Astrocyte of the spinal cord (primary cell): ENCODE measurements at regions not wholly inside any gene's neighbourhood (a gene's known extent, or its start where the extent isn't known, plus 50 kb on each side); places are given as distances from the start of the nearest gene placed in this dataset.
A peak's percentile ranks its signal among the peaks of the same experiment; 100 is the strongest.

Source experiments
- DNase-seq: peaks from one replicate; pipeline ENCODE4 v3.0.0; 2011; ENCODE audit warnings: low read depth, low spot score
- H3K4me3 ChIP-seq: 2 replicates; pipeline ENCODE4 v1.5.1; 2011; ENCODE audit warnings: low read depth, mild to moderate bottlenecking, low read length, moderate library complexity
- in situ Hi-C: cut with HindIII; loops from 2 replicates; pipeline ENCODE4 v1.10.0; 2017; ENCODE audit warnings: low sequenced_read_pairs
- TF ChIP-seq, protein P1 (sequence below): IDR thresholded peaks from 2 replicates; pipeline ENCODE4 v1.5.1; 2012; ENCODE audit warnings: low read depth, mild to moderate bottlenecking, low read length, inconsistent platforms

DNA sequence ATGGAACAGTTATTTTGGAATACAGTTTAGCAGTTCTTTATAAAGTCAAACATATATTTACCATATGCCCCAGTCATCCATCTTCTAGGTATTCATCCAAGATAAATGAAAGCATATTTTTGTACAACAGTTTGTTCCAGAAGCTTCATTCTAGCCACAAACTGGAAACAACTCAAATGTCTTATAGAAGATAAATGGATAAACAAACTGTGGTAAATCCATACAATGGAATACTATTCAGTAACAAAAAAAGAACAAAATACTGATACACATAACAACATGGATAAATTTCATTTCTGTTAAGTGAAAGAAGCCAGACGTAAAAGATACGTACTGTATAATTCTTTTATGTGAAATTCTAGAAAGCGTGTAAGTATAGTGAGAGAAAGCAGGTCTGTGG, 167.0 kb upstream of the AHI1 start:
- no peak overlapping the region for H3K4me3 ChIP-seq
- in situ Hi-C loops: no loop called here
- no peak for DNase-seq
- TF ChIP-seq, protein P1, sequence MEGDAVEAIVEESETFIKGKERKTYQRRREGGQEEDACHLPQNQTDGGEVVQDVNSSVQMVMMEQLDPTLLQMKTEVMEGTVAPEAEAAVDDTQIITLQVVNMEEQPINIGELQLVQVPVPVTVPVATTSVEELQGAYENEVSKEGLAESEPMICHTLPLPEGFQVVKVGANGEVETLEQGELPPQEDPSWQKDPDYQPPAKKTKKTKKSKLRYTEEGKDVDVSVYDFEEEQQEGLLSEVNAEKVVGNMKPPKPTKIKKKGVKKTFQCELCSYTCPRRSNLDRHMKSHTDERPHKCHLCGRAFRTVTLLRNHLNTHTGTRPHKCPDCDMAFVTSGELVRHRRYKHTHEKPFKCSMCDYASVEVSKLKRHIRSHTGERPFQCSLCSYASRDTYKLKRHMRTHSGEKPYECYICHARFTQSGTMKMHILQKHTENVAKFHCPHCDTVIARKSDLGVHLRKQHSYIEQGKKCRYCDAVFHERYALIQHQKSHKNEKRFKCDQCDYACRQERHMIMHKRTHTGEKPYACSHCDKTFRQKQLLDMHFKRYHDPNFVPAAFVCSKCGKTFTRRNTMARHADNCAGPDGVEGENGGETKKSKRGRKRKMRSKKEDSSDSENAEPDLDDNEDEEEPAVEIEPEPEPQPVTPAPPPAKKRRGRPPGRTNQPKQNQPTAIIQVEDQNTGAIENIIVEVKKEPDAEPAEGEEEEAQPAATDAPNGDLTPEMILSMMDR: no peak

DNA sequence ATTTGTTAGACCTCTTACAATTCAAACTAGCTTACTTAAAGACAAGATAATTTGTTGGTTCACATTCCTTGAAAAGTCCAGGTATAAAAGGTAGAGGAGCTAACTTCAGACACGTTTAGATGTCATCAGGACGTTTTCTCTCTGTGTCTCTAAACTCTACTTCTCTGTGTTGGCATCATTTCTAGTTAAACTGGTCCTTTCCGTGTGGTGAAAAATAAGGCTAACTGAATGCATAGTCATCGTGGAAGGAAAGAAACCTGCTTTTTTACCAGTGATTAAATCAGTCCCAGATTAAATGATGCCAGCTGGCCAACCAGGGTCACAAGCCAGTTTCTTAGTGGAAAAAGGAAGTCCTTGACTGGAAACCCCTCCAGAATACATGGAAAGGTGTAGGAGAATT, 168.4 kb upstream of the AHI1 start:
- TF ChIP-seq, protein P1: no peak
- no peak for DNase-seq
- H3K4me3 ChIP-seq: no peak overlapping the region
- in situ Hi-C loops: no loop called here

DNA sequence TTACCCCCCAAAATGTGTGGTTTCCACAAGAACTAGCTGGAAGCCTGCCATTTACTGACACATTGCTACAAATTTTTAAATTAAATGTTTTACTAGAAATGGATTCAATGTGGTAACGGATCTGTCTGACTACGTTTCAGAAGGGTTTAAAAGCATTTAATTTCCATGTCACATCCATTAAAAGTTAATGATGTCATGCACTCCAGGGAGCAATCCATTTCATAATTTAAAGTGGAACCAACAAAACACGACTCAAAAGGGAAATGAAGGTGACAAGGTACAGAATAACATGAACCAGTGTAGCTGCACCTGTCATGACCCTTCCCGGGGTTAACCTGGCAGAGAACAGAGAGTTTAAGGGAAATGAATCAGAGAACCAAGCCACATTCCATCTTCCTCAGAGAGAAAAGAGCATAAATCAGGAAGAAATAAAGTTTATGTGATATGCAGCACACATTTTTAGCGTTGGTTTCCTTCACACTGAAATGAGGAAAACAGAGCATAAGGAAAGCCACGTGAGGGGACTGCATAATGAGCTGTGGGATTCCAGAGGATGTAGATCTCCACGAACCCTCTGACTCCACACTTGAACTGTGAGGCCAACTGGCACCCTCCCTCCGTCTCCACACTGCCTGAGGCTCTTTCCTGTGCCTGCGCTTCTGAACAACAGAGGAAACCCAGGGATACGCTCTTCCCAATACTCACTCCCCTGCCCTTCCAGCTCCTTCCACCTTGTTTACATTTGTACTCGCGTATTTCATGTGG, 170.3 kb upstream of the AHI1 start:
- in situ Hi-C loops: no loop called here
- H3K4me3 ChIP-seq: no peak overlapping the region
- TF ChIP-seq, protein P1: no peak
- DNase-seq: peak; percentile 53

DNA sequence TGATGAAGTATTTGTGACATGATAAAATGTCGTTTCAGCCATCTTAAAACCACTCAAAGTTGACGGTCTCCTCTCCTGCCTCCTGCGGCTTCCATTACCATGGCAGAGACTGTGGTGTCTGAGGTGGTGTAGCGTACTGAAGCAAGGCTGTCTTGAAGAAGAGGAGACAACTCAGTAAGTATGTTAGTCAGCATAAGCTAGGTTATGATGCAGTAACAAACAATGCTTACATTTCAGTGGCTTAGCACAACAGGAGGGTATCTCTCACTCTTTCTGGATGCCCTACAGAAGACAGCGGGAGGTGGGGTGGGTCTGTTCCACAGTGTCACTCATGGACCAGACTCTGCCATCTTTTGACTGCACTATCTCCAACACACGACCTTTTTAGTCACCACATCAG, 174.7 kb upstream of the AHI1 start:
- TF ChIP-seq, protein P1: no peak
- in situ Hi-C loops: no loop called here
- DNase-seq: no peak
- no peak overlapping the region for H3K4me3 ChIP-seq

DNA sequence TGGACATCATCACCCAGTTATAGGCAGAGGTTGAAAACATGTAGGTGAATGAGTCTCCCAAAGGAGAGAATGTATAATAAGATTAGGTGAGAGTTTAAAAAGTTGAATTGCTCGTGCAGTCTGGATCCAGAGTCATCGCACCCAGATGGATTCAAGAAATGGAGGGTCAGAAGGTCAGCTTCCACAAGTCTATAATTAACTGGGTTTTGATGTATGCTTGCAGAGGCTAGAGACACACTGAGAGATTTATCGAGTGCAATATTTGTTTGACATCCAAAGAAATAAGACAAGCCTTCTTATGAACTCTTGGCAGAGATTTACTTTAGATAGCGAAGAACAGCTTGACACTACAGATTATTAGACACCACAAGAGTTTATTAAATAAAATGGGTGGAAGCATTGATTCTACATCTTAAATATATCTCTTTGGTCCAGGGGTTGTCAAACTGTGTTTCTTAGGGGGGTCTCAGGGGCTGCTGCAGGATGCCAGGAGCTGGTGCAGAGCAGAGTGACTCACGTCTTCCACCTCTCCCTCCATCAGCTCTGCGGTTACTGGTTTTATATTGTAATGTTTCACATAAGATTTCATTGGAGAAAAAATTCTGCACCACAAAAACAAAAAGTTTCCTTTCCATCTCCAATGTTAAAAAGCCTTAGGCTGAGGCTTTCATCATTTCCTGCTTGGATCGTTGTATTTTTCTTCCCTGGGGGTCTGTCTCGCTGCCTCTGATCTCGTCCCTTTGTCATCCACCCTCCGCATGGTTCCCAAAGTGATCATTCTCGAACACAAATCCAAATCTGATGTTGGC, 176.2 kb upstream of the AHI1 start:
- in situ Hi-C loops: no loop called here
- TF ChIP-seq, protein P1: no peak

DNA sequence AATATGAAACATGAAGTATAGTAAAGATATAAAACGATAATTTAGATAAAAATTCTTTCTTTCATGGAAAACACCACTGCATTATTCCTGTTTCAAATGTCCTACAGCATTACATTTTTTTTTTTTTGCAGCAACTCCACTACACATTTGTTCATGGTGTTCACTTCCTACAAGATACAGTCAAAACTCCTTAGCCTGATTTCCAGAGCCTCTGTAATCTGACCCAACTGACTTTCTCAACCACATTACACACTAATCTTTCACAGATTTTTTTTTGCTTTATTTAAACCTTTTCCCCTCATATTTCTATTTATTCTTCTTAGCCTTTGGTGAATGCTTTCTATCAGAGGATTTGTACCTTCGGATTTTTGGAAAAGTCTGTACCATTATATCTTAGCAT, 176.5 kb upstream of the PDE7B start:
- TF ChIP-seq, protein P1: no peak
- DNase-seq: peak; percentile 17
- in situ Hi-C loops: no loop called here
- H3K4me3 ChIP-seq: no peak overlapping the region

More for the DNA sequence above, 176.2 kb upstream of the AHI1 start:
- H3K4me3 ChIP-seq: no peak overlapping the region
- peak; percentile 74 for DNase-seq
